Keratinocyte (primary cell): ENCODE measurements at regions not wholly inside any gene's neighbourhood (a gene's known extent, or its start where the extent isn't known, plus 50 kb on each side); places are given as distances from the start of the nearest gene placed in this dataset.

ENCODE experiments used
- EZH2 ChIP-seq: IDR thresholded peaks from one replicate; pipeline ENCODE4 v1.6.1; 2012; ENCODE audit warnings: inconsistent platforms, mild to moderate bottlenecking, low read length, moderate library complexity
- TF ChIP-seq, protein P1 (sequence below), 3 experiments: IDR thresholded peaks in 1 of 3; conservative IDR thresholded peaks in 1 of 3; optimal IDR thresholded peaks in 1 of 3; 2 replicates in 2 of 3; 3 replicates in 1 of 3; pipeline versions ENCODE3 to v1.5.1; 2011; ENCODE audit warnings: low read length in 3 of 3, mild to moderate bottlenecking in 3 of 3, moderate library complexity in 2 of 3, control low read depth in 1 of 3, inconsistent platforms in 1 of 3; ENCODE audit not compliant: insufficient read depth in 2 of 3; ENCODE audit errors: extremely low read depth in 1 of 3

DNA sequence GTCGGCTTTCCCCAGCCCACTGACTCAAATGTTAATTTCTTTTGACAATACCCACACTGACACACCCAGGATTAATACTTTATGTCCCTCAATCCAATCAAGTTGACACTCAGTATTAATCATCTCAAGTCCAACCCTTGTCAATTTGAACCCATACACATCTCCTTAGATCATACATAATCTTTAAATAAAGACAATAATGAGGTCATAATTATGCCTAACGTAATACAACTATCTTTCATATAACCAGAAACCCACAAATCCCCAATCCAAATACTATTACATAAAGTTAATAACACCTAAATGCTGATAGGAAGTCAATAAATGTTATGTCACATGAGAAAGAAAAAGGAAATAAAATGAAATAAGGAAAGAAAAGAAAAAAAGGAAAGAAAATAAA is 934.2 kb downstream of the CDH9 start:
- TF ChIP-seq, protein P1, sequence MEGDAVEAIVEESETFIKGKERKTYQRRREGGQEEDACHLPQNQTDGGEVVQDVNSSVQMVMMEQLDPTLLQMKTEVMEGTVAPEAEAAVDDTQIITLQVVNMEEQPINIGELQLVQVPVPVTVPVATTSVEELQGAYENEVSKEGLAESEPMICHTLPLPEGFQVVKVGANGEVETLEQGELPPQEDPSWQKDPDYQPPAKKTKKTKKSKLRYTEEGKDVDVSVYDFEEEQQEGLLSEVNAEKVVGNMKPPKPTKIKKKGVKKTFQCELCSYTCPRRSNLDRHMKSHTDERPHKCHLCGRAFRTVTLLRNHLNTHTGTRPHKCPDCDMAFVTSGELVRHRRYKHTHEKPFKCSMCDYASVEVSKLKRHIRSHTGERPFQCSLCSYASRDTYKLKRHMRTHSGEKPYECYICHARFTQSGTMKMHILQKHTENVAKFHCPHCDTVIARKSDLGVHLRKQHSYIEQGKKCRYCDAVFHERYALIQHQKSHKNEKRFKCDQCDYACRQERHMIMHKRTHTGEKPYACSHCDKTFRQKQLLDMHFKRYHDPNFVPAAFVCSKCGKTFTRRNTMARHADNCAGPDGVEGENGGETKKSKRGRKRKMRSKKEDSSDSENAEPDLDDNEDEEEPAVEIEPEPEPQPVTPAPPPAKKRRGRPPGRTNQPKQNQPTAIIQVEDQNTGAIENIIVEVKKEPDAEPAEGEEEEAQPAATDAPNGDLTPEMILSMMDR (optimal IDR thresholded peaks at IDR 0.05 in 1 of 3, IDR thresholded peaks at IDR 0.05 in 1 of 3, conservative IDR thresholded peaks at IDR 0.05 in 1 of 3; ENCODE audit: extremely low read depth in 1 of 3, insufficient read depth in 2 of 3, low read length in 3 of 3) = no peak
- no peak for TF ChIP-seq EZH2
